H1 (cell line): ENCODE measurements at regions not wholly inside any gene's neighbourhood (a gene's known extent, or its start where the extent isn't known, plus 50 kb on each side); places are given as distances from the start of the nearest gene placed in this dataset.

Experiments used
- CTCF ChIA-PET: fragments of 300-600 bp; sonication (Branson Sonifier 250); formaldehyde crosslinking; loops from one replicate; lab custom pipeline; 2021; ENCODE audit not compliant: partially characterized antibody; lab: Charles Lee
- POLR2A ChIA-PET: fragments of 300-600 bp; sonication (Branson Sonifier 250); formaldehyde crosslinking; loops from one replicate; lab custom pipeline; 2021; ENCODE audit warnings: inconsistent platforms; ENCODE audit not compliant: partially characterized antibody; lab: Charles Lee
- DNase-seq, 2 experiments: peaks; one replicate each; pipeline versions ENCODE4 v3.0.0 to v3.0.0-alpha.2; 2010 to 2022; ENCODE audit warnings: low spot score in 2 of 2, low read depth in 1 of 2, mixed read lengths in 1 of 2
- FAIRE-seq: peaks from 2 replicates; lab custom pipeline; 2011; peaks lifted over from hg19 to GRCh38; lab: Jason Lieb, UNC
- H2AFZ ChIP-seq: 2 replicates; pipeline ENCODE4 v1.8.1; 2012; ENCODE audit warnings: low read length, inconsistent platforms
- H2AK5ac ChIP-seq: 2 replicates; pipeline ENCODE4 v1.6.1; 2013; ENCODE audit warnings: low read depth, low read length
- H2BK120ac ChIP-seq: replicated peaks from 2 replicates; pipeline ENCODE3; 2013; ENCODE audit warnings: low read depth, low read length, inconsistent platforms
- H2BK12ac ChIP-seq: 2 replicates; pipeline ENCODE4 v1.6.1; 2013; ENCODE audit warnings: low read depth, low read length
- H2BK15ac ChIP-seq: 2 replicates; pipeline ENCODE4 v1.6.1; 2013; ENCODE audit warnings: low read length
- H2BK20ac ChIP-seq: 2 replicates; pipeline ENCODE4 v1.6.1; 2013; ENCODE audit warnings: low read length
- H2BK5ac ChIP-seq: 2 replicates; pipeline ENCODE4 v1.6.1; 2013; ENCODE audit warnings: low read depth, low read length
- H3K14ac ChIP-seq: 2 replicates; pipeline ENCODE4 v1.6.1; 2013; ENCODE audit warnings: inconsistent platforms; ENCODE audit not compliant: insufficient read length
- H3K18ac ChIP-seq: 2 replicates; pipeline ENCODE4 v1.6.1; 2013; ENCODE audit warnings: low read length; ENCODE audit errors: extremely low read depth
- H3K23ac ChIP-seq: 2 replicates; pipeline ENCODE4 v1.6.1; 2013; ENCODE audit warnings: inconsistent platforms; ENCODE audit not compliant: insufficient read length
- H3K23me2 ChIP-seq: 2 replicates; pipeline ENCODE4 v1.6.1; 2013; ENCODE audit warnings: low read depth, low read length
- H3K27ac ChIP-seq: 2 replicates; pipeline ENCODE4 v1.6.1; 2011; ENCODE audit warnings: low read depth, low read length, inconsistent platforms
- H3K27me3 ChIP-seq, 4 experiments: replicated peaks in 1 of 4; 1 replicate in 1 of 4; 2 replicates in 3 of 4; pipeline versions ENCODE4 v1.6.1 to v1.8.1; 2011 to 2013; ENCODE audit warnings: low read length in 3 of 4, mild to moderate bottlenecking in 3 of 4, inconsistent platforms in 2 of 4, mixed read lengths in 2 of 4, moderate library complexity in 1 of 4; ENCODE audit not compliant: control insufficient read depth in 3 of 4, insufficient read depth in 3 of 4; ENCODE audit errors: extremely low read depth in 1 of 4
- H3K36me3 ChIP-seq, 4 experiments: 2 replicates each; pipeline versions ENCODE4 v1.6.1 to v1.8.1; 2011 to 2013; ENCODE audit warnings: mild to moderate bottlenecking in 4 of 4, low read length in 3 of 4, moderate library complexity in 2 of 4, control low read depth in 1 of 4, inconsistent platforms in 1 of 4; ENCODE audit not compliant: insufficient read depth in 4 of 4, control insufficient read depth in 2 of 4
- H3K4ac ChIP-seq: replicated peaks from 2 replicates; pipeline ENCODE3; 2013; ENCODE audit warnings: low read length, low read depth, mixed read lengths, inconsistent platforms; ENCODE audit not compliant: insufficient read length
- H3K4me1 ChIP-seq, 4 experiments: replicated peaks in 1 of 4; 1 replicate in 1 of 4; 2 replicates in 3 of 4; pipeline versions ENCODE4 v1.6.1 to v1.8.1; 2011 to 2013; ENCODE audit warnings: low read length in 3 of 4, inconsistent platforms in 2 of 4, mixed read lengths in 1 of 4; ENCODE audit not compliant: insufficient read depth in 4 of 4, control insufficient read depth in 3 of 4
- H3K4me2 ChIP-seq, 2 experiments: 2 replicates each; pipeline versions ENCODE4 v1.6.1 to v1.8.1; 2011 to 2013; ENCODE audit warnings: low read depth in 2 of 2, low read length in 2 of 2, control low read depth in 1 of 2, inconsistent platforms in 1 of 2, mild to moderate bottlenecking in 1 of 2; ENCODE audit not compliant: insufficient read depth in 1 of 2
- H3K4me3 ChIP-seq, 4 experiments: fragments of 200-600, 300-600 bp in 1 of 4; sonication (generic), shearing (Covaris generic), sonication (Bioruptor Twin) in 1 of 4; 2 replicates each; pipeline versions ENCODE4 v1.5.1 to v1.8.1; 2011 to 2016; ENCODE audit warnings: low read length in 4 of 4, low read depth in 3 of 4, control low read depth in 2 of 4, inconsistent platforms in 2 of 4, mild to moderate bottlenecking in 2 of 4, mixed read lengths in 1 of 4, moderate library complexity in 1 of 4; ENCODE audit not compliant: insufficient read depth in 2 of 4; ENCODE audit errors: extremely low read depth in 1 of 4
- H3K56ac ChIP-seq: replicated peaks from 2 replicates; pipeline ENCODE3; 2013; ENCODE audit warnings: low read depth, mild to moderate bottlenecking, mixed read lengths, low read length, inconsistent platforms; ENCODE audit not compliant: insufficient read length
- H3K79me1 ChIP-seq: 2 replicates; pipeline ENCODE4 v1.6.1; 2013; ENCODE audit warnings: low read depth, low read length, control low read depth
- H3K79me2 ChIP-seq, 2 experiments: 2 replicates each; pipeline versions ENCODE4 v1.6.1 to v1.8.1; 2012 to 2013; ENCODE audit warnings: low read length in 2 of 2, mild to moderate bottlenecking in 2 of 2, inconsistent platforms in 1 of 2; ENCODE audit not compliant: insufficient read depth in 2 of 2, control insufficient read depth in 1 of 2
- H3K9ac ChIP-seq, 4 experiments: replicated peaks in 1 of 4; 1 replicate in 1 of 4; 2 replicates in 3 of 4; pipeline versions ENCODE4 v1.6.1 to v1.8.1; 2011 to 2013; ENCODE audit warnings: low read depth in 3 of 4, low read length in 3 of 4, control low read depth in 2 of 4, mild to moderate bottlenecking in 2 of 4, moderate library complexity in 2 of 4, inconsistent platforms in 1 of 4; ENCODE audit errors: extremely low read depth in 1 of 4
- H3K9me3 ChIP-seq, 2 experiments: 2 replicates each; pipeline versions ENCODE4 v1.6.1 to v1.8.1; 2012 to 2013; ENCODE audit warnings: mild to moderate bottlenecking in 2 of 2, moderate library complexity in 2 of 2, control low read depth in 1 of 2, inconsistent platforms in 1 of 2, low read depth in 1 of 2, low read length in 1 of 2, mixed read lengths in 1 of 2; ENCODE audit not compliant: insufficient read depth in 2 of 2
- H4K20me1 ChIP-seq, 2 experiments: replicated peaks in 1 of 2; 2 replicates each; pipeline versions ENCODE3 to v1.8.1; 2011 to 2013; ENCODE audit warnings: inconsistent platforms in 2 of 2, low read length in 2 of 2, mild to moderate bottlenecking in 1 of 2; ENCODE audit not compliant: insufficient read depth in 2 of 2, control insufficient read depth in 1 of 2
- H4K5ac ChIP-seq: 2 replicates; pipeline ENCODE4 v1.6.1; 2013; ENCODE audit warnings: low read length, low read depth, mixed read lengths, inconsistent platforms; ENCODE audit not compliant: insufficient read length
- H4K8ac ChIP-seq: 2 replicates; pipeline ENCODE4 v1.8.0; 2013; ENCODE audit warnings: mild to moderate bottlenecking, moderate library complexity, low read length, inconsistent platforms; ENCODE audit not compliant: insufficient read depth; ENCODE audit errors: extremely low read depth
- H4K91ac ChIP-seq: replicated peaks from 2 replicates; pipeline ENCODE3; 2013; ENCODE audit warnings: low read length, mixed read lengths, inconsistent platforms; ENCODE audit not compliant: insufficient read length
- BACH1 ChIP-seq: IDR thresholded peaks from 2 replicates; pipeline ENCODE4 v1.6.1; 2012; ENCODE audit warnings: low read length, improper control_type of control experiment
- RAD21 ChIP-seq, 2 experiments: IDR thresholded peaks in 1 of 2; conservative IDR thresholded peaks in 1 of 2; 2 replicates each; pipeline ENCODE4 v1.6.1; 2011; ENCODE audit warnings: low read depth in 2 of 2, low read length in 2 of 2, improper control_type of control experiment in 1 of 2, inconsistent platforms in 1 of 2, mild to moderate bottlenecking in 1 of 2, moderate library complexity in 1 of 2
- SUZ12 ChIP-seq: fragments of 200-600 bp; sonication (generic); IDR thresholded peaks from 2 replicates; pipeline ENCODE4 v1.6.1; 2012; ENCODE audit warnings: mild to moderate bottlenecking, inconsistent platforms, low read length, moderate library complexity, mixed read lengths
- WGBS, 2 experiments: shearing (Covaris generic) in 1 of 2; methylation state at CpG; one replicate each; pipeline versions ENCODE4 v1.1.6 to v1.1.7; 2013 to 2015; ENCODE audit warnings: low lambda C conversion rate in 2 of 2, mixed read lengths in 2 of 2, inconsistent platforms in 1 of 2, low coverage in 1 of 2, missing lambda C conversion rate in 1 of 2; ENCODE audit not compliant: insufficient replicate concordance in 2 of 2, insufficient coverage in 1 of 2, insufficient read length in 1 of 2; ENCODE audit errors: extremely low coverage in 1 of 2, missing lambda C conversion rate in 1 of 2; 5-methylcytosine and 5-hydroxymethylcytosine counted together

DNA sequence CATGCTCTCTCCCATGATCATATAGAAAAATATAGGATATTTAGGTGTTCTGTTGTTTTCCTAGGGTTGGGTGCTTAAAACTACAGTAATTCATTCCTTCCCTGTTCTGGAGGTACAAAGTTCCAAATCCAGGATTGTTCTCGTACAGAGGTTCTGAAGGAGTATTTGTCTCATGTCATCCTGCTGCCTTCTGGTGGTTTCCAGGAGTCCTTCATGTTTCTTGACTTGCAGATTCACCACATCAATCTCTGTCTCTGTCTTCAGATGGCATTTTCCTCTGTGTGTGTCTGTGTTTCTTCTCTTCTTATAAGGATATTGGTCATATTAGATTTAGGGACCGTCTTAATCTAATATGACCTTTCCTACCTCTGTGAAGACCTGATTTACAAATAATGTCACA is 397.9 kb downstream of the NYAP2 start:
- no peak overlapping the region for H3K18ac ChIP-seq
- H3K79me1 ChIP-seq = no peaks in the 10 kb centered on the region
- H3K4ac ChIP-seq = no peak overlapping the region
- no peaks in the 10 kb centered on the region for H3K27me3 ChIP-seq
- H4K8ac ChIP-seq = no peak overlapping the region
- H3K4me1 ChIP-seq = no peaks in the 10 kb centered on the region
- H3K23me2 ChIP-seq = no peaks in the 10 kb centered on the region
- no peak overlapping the region for H2BK12ac ChIP-seq
- ChIA-PET POLR2A (no interaction called here), CTCF (no interaction called here)
- H3K23ac ChIP-seq = no peak overlapping the region
- no peak overlapping the region for H3K27ac ChIP-seq
- no peaks in the 10 kb centered on the region for H3K79me2 ChIP-seq
- no peak overlapping the region for H3K9ac ChIP-seq
- no peak overlapping the region for H2AFZ ChIP-seq
- no peak for FAIRE-seq
- TF ChIP-seq BACH1 = no peak
- TF ChIP-seq SUZ12 = no peak
- peak; percentile 14; a peak in 3 of 4 replicates for TF ChIP-seq RAD21 (IDR thresholded peaks at IDR 0.05 in 1 of 2, conservative IDR thresholded peaks at IDR 0.05 in 1 of 2; ENCODE audit: low read depth in 2 of 2, low read length in 2 of 2)
- H2BK5ac ChIP-seq = no peak overlapping the region
- H3K4me3 ChIP-seq = no peak overlapping the region
- DNase-seq = no peak
- H4K5ac ChIP-seq = no peak overlapping the region
- H4K20me1 ChIP-seq = no peaks in the 10 kb centered on the region
- H2AK5ac ChIP-seq = no peak overlapping the region
- no peaks in the 10 kb centered on the region for H3K9me3 ChIP-seq
- no peak overlapping the region for H2BK15ac ChIP-seq
- H3K14ac ChIP-seq = no peak overlapping the region
- 88% methylated on average over 2 of the region's 2 CpGs; no CpG with 5 or more reads in 1 of the 2 experiments for WGBS, 2 experiments
- no peak overlapping the region for H3K56ac ChIP-seq
- no peak overlapping the region for H3K4me2 ChIP-seq
- H4K91ac ChIP-seq = no peak overlapping the region
- no peaks in the 10 kb centered on the region for H3K36me3 ChIP-seq
- no peak overlapping the region for H2BK20ac ChIP-seq
- no peak overlapping the region for H2BK120ac ChIP-seq
